Esophagus squamous epithelium (tissue), 5 donors: ENCODE measurements at regions not wholly inside any gene's neighbourhood (a gene's known extent, or its start where the extent isn't known, plus 50 kb on each side); places are given as distances from the start of the nearest gene placed in this dataset.

Experiments used
- DNase-seq: peaks from one replicate; lab custom pipeline; 2025; lab: John Stamatoyannopoulos, UW
- H3K27ac ChIP-seq, 4 donors: fragments of 200-600 bp; sonication (generic); one replicate each; pipeline ENCODE4 v1.5.1; 2016 to 2019; ENCODE audit warnings: mild to moderate bottlenecking in 1 of 4
- H3K27me3 ChIP-seq, 4 donors: fragments of 200-600 bp; sonication (generic); 1 replicate in 3 of 4; 2 replicates in 1 of 4; pipeline versions ENCODE4 v1.5.1 to v1.6.0; 2017 to 2021; ENCODE audit warnings: antibody characterized with exemption in 1 of 4
- H3K36me3 ChIP-seq, 3 donors: fragments of 200-600 bp; sonication (generic); one replicate each; pipeline ENCODE4 v1.5.1; 2016 to 2019
- H3K4me1 ChIP-seq, 3 donors: fragments of 200-600 bp; sonication (generic); one replicate each; pipeline ENCODE4 v1.5.1; 2017 to 2019
- H3K4me3 ChIP-seq, 4 donors: fragments of 200-600 bp; sonication (generic); 1 replicate in 3 of 4; 2 replicates in 1 of 4; pipeline ENCODE4 v1.5.1; 2016 to 2019; ENCODE audit warnings: mild to moderate bottlenecking in 2 of 4, moderate library complexity in 1 of 4
- H3K9me3 ChIP-seq, 3 donors: fragments of 200-600 bp; sonication (generic); one replicate each; pipeline ENCODE4 v1.5.1; 2016 to 2019
- CTCF ChIP-seq, 6 experiments: fragments of 450-650 bp in 4 of 6; fragments of 200-600 bp in 2 of 6; sonication (generic) in 2 of 6; IDR thresholded peaks; one replicate each; pipeline ENCODE4 v1.5.1; 2016 to 2019; ENCODE audit warnings: antibody characterized with exemption in 6 of 6, mild to moderate bottlenecking in 4 of 6, moderate library complexity in 4 of 6
- POLR2A ChIP-seq, 4 donors: fragments of 450-650 bp; IDR thresholded peaks; one replicate each; pipeline ENCODE4 v1.6.1; 2017; ENCODE audit warnings: antibody characterized with exemption in 4 of 4, mild to moderate bottlenecking in 4 of 4, moderate library complexity in 3 of 4
- WGBS, 2 donors: methylation state at CpG; one replicate each; pipeline ENCODE4 v1.1.5; 2018; 5-methylcytosine and 5-hydroxymethylcytosine counted together
- intact Hi-C: fragments of 100-400 bp; cut with DNase I; formaldehyde crosslinking; loops from one replicate; pipeline ENCODE4 v1.15.0; 2022
- donor health status: DM: yes; HTN: yes; CAD: no.

DNA sequence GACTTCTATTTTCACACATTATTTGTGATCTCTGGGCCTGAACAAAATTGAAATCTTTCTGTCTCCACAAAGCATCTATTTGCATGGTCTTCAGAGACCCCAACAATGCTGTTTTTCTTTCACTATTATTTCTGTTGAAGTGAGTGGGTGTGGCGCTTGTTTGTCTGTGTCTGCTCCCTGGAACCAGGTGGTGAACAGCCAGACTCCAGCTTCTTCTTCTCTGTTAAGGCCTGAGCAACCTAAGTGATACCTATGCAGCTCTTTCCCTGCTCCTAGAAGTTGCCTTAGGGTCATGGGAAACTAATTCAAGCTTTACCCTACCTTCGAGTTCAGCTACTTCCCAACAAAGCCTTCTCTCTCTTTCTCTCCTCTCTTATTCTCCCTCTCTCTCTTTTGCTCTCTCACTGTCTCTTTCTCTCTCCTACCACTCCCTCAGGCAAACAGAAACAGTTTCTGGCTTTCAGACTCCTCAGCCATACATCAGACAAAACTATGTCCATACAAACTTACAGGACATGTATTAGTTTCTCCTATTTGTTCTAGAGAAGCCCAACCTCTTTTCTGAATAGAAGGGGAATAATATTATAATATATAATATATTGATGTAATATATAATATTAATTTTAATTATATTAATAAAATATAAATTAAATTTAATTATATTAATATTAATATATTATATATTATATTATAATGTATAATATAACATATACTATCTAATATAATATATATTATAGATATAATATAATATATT is 552.5 kb downstream of the DSC3 start:
- no peak overlapping the region for H3K27ac ChIP-seq
- DNase-seq = no peak
- 64 to 83% methylated on average over 2 of the region's 2 CpGs for WGBS, 2 donors
- intact Hi-C loops = no loop called here
- no peak overlapping the region for H3K4me3 ChIP-seq
- no peaks in the 10 kb centered on the region for H3K36me3 ChIP-seq
- no peaks in the 10 kb centered on the region for H3K4me1 ChIP-seq
- no peaks in the 10 kb centered on the region for H3K9me3 ChIP-seq
- no peak for TF ChIP-seq CTCF (IDR thresholded peaks at IDR 0.05)
- TF ChIP-seq POLR2A (IDR thresholded peaks at IDR 0.05) = no peak
- no peaks in the 10 kb centered on the region for H3K27me3 ChIP-seq

DNA sequence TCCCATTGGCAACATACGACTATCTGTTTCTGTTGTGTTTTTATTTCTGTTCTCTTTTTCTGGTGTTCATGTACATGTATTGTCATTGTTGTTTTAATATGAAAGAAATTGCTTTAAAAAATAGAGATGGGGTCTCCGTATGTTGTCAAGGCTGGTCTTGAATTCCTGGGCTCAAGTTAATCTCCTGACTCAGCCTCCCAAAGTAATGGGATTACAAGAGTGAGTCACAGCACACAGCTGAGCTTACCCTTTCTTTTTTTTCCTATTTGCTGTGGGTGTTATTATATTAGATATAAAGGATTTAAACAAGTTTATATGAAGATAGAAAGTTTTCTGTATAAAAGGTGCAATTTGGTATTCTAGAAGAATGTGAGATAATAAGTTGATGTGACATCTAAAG is 554.6 kb downstream of the DSC3 start:
- H3K4me1 ChIP-seq = no peaks in the 10 kb centered on the region
- no peaks in the 10 kb centered on the region for H3K36me3 ChIP-seq
- H3K9me3 ChIP-seq = no peaks in the 10 kb centered on the region
- no peak overlapping the region for H3K27ac ChIP-seq
- intact Hi-C loops = no loop called here
- no peak for DNase-seq
- TF ChIP-seq POLR2A (IDR thresholded peaks at IDR 0.05) (no peak), CTCF (IDR thresholded peaks at IDR 0.05) (no peak)
- H3K4me3 ChIP-seq = no peak overlapping the region
- no peaks in the 10 kb centered on the region for H3K27me3 ChIP-seq
- 52 to 63% methylated on average over 2 of the region's 2 CpGs for WGBS, 2 donors

DNA sequence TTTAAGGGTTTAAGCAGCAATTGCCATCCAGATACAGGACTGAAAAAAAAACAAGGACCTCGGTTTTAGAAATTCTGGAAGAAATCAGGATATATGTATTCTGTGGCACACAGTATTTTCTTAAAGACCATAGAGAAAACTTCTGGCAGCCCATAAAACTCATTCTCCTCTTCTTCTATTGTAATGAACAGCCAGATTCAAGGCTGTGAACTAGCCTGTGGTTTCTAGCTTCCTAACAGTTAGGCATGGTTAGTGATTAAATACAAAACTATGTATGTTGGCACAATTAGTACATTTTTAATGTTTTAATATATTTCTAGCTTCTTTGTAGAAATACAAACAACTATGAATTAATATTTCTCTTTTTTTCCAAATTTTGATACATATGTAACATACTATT is 555.7 kb downstream of the DSC3 start:
- DNase-seq = no peak
- H3K4me1 ChIP-seq = no peaks in the 10 kb centered on the region
- H3K27me3 ChIP-seq = no peaks in the 10 kb centered on the region
- H3K27ac ChIP-seq = no peak overlapping the region
- no peaks in the 10 kb centered on the region for H3K36me3 ChIP-seq
- no peak overlapping the region for H3K4me3 ChIP-seq
- H3K9me3 ChIP-seq = peaks cover 0 to 1% (median 0%) of the 10 kb centered on the region in 3 donors
- intact Hi-C loops = no loop called here
- TF ChIP-seq CTCF (IDR thresholded peaks at IDR 0.05) (no peak), POLR2A (IDR thresholded peaks at IDR 0.05) (no peak)
- 37 to 59% methylated on average over 1 of the region's 1 CpG for WGBS, 2 donors

DNA sequence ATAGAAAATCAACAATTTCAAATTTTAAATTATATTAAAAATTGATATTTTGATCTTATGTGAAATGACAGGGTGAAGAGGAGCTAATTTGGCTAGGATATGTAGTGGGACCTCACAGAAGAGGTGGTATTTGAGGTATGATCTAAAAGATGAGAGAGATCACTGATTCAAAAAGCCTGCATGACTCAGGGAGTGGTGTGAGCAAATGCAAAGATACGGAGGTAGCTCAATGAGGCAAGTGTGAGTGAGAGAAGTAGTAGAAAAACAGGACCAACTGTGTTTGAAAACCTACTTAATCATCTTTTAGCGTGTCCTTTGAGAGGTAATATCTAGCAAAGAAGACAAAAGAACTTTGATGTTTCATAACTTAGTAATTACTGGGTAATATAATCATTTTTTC is 557.5 kb downstream of the DSC3 start:
- TF ChIP-seq CTCF (IDR thresholded peaks at IDR 0.05) (no peak), POLR2A (IDR thresholded peaks at IDR 0.05) (no peak)
- Histone ChIP-seq H3K4me3 (no peak overlapping the region), H3K9me3 (peaks cover 0 to 4% (median 0%) of the 10 kb centered on the region in 3 donors), H3K27ac (no peak overlapping the region), H3K27me3 (no peaks in the 10 kb centered on the region), H3K4me1 (no peaks in the 10 kb centered on the region), H3K36me3 (no peaks in the 10 kb centered on the region)
- intact Hi-C loops = no loop called here
- no peak for DNase-seq
- WGBS, 2 donors = 28 to 45% methylated on average over 2 of the region's 2 CpGs

- Histone ChIP-seq H3K9me3 (peaks cover 0 to 4% (median 0%) of the 10 kb centered on the region in 3 donors), H3K4me3 (no peak overlapping the region), H3K27ac (no peak overlapping the region), H3K27me3 (no peaks in the 10 kb centered on the region), H3K36me3 (no peaks in the 10 kb centered on the region), H3K4me1 (no peaks in the 10 kb centered on the region)
- intact Hi-C loops = no loop called here
- no peak for DNase-seq
- no peak for TF ChIP-seq CTCF (IDR thresholded peaks at IDR 0.05)
- TF ChIP-seq POLR2A (IDR thresholded peaks at IDR 0.05) = no peak
- WGBS, 2 donors = 73 to 77% methylated on average over 8 of the region's 8 CpGs
Observed at GRCh38 chr18:30481871-30482270, 560.7 kb downstream of the DSC3 start.
